B cell (primary cell): ENCODE measurements at regions not wholly inside any gene's neighbourhood (a gene's known extent, or its start where the extent isn't known, plus 50 kb on each side); places are given as distances from the start of the nearest gene placed in this dataset.

Source experiments
- ATAC-seq: fragments of 200-7000 bp; cut with Tn5 transposase; one replicate; pipeline ENCODE4 v1.10.0; 2021; ENCODE audit warnings: low read depth, mild to moderate bottlenecking, moderate number of reproducible peaks, moderate library complexity
- CTCF ChIA-PET: fragments of 350-600 bp; sonication (Branson Sonifier 250); formaldehyde crosslinking; loops from one replicate; lab custom pipeline; 2021; ENCODE audit warnings: antibody characterized with exemption, inconsistent platforms; lab: Charles Lee
- POLR2A ChIA-PET: fragments of 350-600 bp; sonication (Branson Sonifier 250); formaldehyde crosslinking; loops from one replicate; lab custom pipeline; 2021; ENCODE audit warnings: antibody characterized with exemption; lab: Charles Lee
- DNase-seq: peaks from one replicate; pipeline ENCODE4 v3.0.0; 2013
- H2AFZ ChIP-seq: 2 replicates; pipeline ENCODE4 v1.6.1; 2012; ENCODE audit warnings: mild to moderate bottlenecking, low read depth, low read length; ENCODE audit not compliant: insufficient read depth, poor library complexity, severe bottlenecking
- H3K27ac ChIP-seq, 2 donors: 1 replicate in 1 of 2; 2 replicates in 1 of 2; pipeline ENCODE4 v1.5.1; 2012 to 2013; ENCODE audit warnings: low read length in 2 of 2, mild to moderate bottlenecking in 2 of 2, moderate library complexity in 1 of 2
- H3K27me3 ChIP-seq, 4 experiments: fragments of 200-600 bp in 1 of 4; sonication (generic) in 1 of 4; replicated peaks in 1 of 4; 1 replicate in 2 of 4; 2 replicates in 2 of 4; pipeline versions ENCODE4 v1.6.1 to v1.7.0; 2013 to 2016; ENCODE audit warnings: low read length in 3 of 4, mild to moderate bottlenecking in 2 of 4, mixed read lengths in 1 of 4, moderate library complexity in 1 of 4; ENCODE audit not compliant: insufficient read depth in 4 of 4, control insufficient read depth in 3 of 4; ENCODE audit errors: control extremely low read depth in 1 of 4
- H3K36me3 ChIP-seq, 2 experiments: replicated peaks in 1 of 2; 1 replicate in 1 of 2; 2 replicates in 1 of 2; pipeline versions ENCODE4 v1.6.1 to v1.7.1; 2013; ENCODE audit warnings: low read length in 1 of 2; ENCODE audit not compliant: insufficient read depth in 2 of 2, control insufficient read depth in 1 of 2; ENCODE audit errors: control extremely low read depth in 1 of 2, extremely low read depth in 1 of 2
- H3K4me1 ChIP-seq, 2 donors: fragments of 200-600 bp in 1 of 2; sonication (generic) in 1 of 2; 1 replicate in 1 of 2; 2 replicates in 1 of 2; pipeline versions ENCODE4 v1.5.1 to v1.6.1; 2013 to 2017; ENCODE audit warnings: low read length in 2 of 2; ENCODE audit not compliant: control insufficient read depth in 2 of 2, insufficient read depth in 2 of 2
- H3K4me2 ChIP-seq: replicated peaks from 2 replicates; pipeline ENCODE3; 2012; ENCODE audit warnings: mild to moderate bottlenecking, low read depth, low read length; ENCODE audit not compliant: poor library complexity, severe bottlenecking
- H3K4me3 ChIP-seq, 5 experiments: fragments of 200-600 bp in 1 of 5; sonication (generic) in 1 of 5; 1 replicate in 3 of 5; 2 replicates in 2 of 5; pipeline versions ENCODE4 v1.5.1 to v1.7.0; 2011 to 2016; ENCODE audit warnings: low read length in 4 of 5, mild to moderate bottlenecking in 4 of 5, low read depth in 2 of 5, control low read depth in 1 of 5, moderate library complexity in 1 of 5; ENCODE audit not compliant: insufficient read depth in 1 of 5; ENCODE audit errors: control extremely low read depth in 1 of 5, extremely low read depth in 1 of 5
- H3K79me2 ChIP-seq: fragments of 200-600 bp; sonication (generic); one replicate; pipeline ENCODE4 v1.6.0; 2016; ENCODE audit warnings: low read length; ENCODE audit not compliant: control insufficient read depth, insufficient read depth
- H3K9ac ChIP-seq: fragments of 200-600 bp; sonication (generic); 2 replicates; pipeline ENCODE4 v1.6.1; 2017; ENCODE audit warnings: mild to moderate bottlenecking, low read length, moderate library complexity
- H3K9me3 ChIP-seq, 3 donors: one replicate each; pipeline versions ENCODE4 v1.6.1 to v1.7.1; 2013; ENCODE audit warnings: low read length in 2 of 3; ENCODE audit not compliant: control insufficient read depth in 2 of 3, insufficient read depth in 1 of 3; ENCODE audit errors: control extremely low read depth in 1 of 3
- H4K20me1 ChIP-seq: 2 replicates; pipeline ENCODE4 v1.6.0; 2012; ENCODE audit warnings: mild to moderate bottlenecking, low read length; ENCODE audit not compliant: insufficient read depth, control insufficient read depth, poor library complexity, severe bottlenecking
- H3K27ac Mint-ChIP-seq: one replicate; pipeline ENCODE4 v1.8.0; 2021; ENCODE audit warnings: mixed read lengths
- H3K27me3 Mint-ChIP-seq: one replicate; pipeline ENCODE4 v1.8.0; 2021; ENCODE audit warnings: mixed read lengths
- H3K4me1 Mint-ChIP-seq: one replicate; pipeline ENCODE4 v1.8.0; 2021; ENCODE audit warnings: mixed read lengths
- H3K4me3 Mint-ChIP-seq: one replicate; pipeline ENCODE4 v1.8.0; 2021; ENCODE audit warnings: mixed read lengths
- H3K9me3 Mint-ChIP-seq: one replicate; pipeline ENCODE4 v1.8.0; 2022; ENCODE audit warnings: mixed read lengths; ENCODE audit not compliant: insufficient read depth
- EZH2 ChIP-seq: IDR thresholded peaks from 2 replicates; pipeline ENCODE4 v1.6.1; 2012; ENCODE audit warnings: borderline replicate concordance, low read depth, mild to moderate bottlenecking, moderate library complexity, low read length; ENCODE audit not compliant: insufficient read depth, poor library complexity, severe bottlenecking
- WGBS: methylation state at CpG from one replicate; pipeline ENCODE4 v1.1.5; 2013; ENCODE audit warnings: missing lambda C conversion rate; ENCODE audit not compliant: insufficient coverage; 5-methylcytosine and 5-hydroxymethylcytosine counted together
- intact Hi-C: fragments of 100-400 bp; cut with micrococcal nuclease; formaldehyde crosslinking; loops from one replicate; pipeline ENCODE4 v1.10.0; 2022
- TF ChIP-seq, protein P1 (sequence below): fragments of 200-600 bp; IDR thresholded peaks from one replicate; pipeline ENCODE4 v1.8.0; 2022; ENCODE audit warnings: antibody characterized with exemption, mild to moderate bottlenecking

DNA sequence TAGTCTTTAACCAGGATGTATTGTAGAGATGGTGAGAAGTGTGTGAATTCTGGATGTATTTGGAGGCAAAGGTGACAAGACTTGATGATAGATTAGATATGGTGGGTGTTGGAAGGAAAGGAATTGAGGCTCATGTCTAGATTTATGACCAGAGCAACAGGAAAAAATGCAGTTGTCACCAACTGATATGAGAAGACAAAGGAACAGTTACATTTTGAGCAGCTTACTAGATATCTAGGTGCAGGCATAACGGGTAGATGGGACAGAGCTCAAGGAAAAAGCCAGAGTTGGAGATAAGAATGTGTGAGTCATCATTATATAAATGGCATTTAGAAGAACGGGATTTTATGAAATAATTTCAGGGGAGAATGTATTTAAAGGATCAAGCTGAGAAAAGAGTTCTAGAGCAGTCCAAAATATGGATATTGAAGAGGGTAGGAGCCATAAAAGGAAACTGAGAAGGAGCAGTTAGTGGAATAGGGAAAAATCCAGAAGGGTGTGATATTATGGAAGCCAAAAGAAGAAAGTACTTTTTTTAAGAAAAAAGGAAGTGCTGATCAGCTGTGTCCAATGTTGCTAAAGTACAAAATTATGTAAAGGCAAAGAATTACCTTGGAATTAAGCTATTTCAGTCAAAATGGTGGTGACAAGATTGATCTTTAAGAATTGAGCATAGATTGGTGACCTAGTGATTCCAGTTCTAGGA, 262.5 kb downstream of the CGGBP1 start:
- CTCF ChIA-PET: no interaction called here
- TF ChIP-seq, protein P1, sequence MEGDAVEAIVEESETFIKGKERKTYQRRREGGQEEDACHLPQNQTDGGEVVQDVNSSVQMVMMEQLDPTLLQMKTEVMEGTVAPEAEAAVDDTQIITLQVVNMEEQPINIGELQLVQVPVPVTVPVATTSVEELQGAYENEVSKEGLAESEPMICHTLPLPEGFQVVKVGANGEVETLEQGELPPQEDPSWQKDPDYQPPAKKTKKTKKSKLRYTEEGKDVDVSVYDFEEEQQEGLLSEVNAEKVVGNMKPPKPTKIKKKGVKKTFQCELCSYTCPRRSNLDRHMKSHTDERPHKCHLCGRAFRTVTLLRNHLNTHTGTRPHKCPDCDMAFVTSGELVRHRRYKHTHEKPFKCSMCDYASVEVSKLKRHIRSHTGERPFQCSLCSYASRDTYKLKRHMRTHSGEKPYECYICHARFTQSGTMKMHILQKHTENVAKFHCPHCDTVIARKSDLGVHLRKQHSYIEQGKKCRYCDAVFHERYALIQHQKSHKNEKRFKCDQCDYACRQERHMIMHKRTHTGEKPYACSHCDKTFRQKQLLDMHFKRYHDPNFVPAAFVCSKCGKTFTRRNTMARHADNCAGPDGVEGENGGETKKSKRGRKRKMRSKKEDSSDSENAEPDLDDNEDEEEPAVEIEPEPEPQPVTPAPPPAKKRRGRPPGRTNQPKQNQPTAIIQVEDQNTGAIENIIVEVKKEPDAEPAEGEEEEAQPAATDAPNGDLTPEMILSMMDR: no peak
- no peak for TF ChIP-seq EZH2
- Histone ChIP-seq H3K27ac (no peak overlapping the region), H3K4me1 (peaks cover 17 to 29% of the 10 kb centered on the region in 2 donors), H2AFZ (no peak overlapping the region), H3K4me2 (peak overlapping the region; percentile 25), H3K9ac (no peak overlapping the region), H3K9me3 (peaks cover 0 to 4% (median 0%) of the 10 kb centered on the region in 3 donors), H3K36me3 (no peaks in the 10 kb centered on the region), H3K27me3 (peaks cover 0 to 26% (median 20%) of the 10 kb centered on the region in 4 experiments), H3K4me3 (no peak overlapping the region), H4K20me1 (no peaks in the 10 kb centered on the region), H3K79me2 (no peaks in the 10 kb centered on the region)
- Mint-ChIP-seq H3K9me3 (no peaks in the 10 kb centered on the region), H3K27me3 (peaks cover 58% of the 10 kb centered on the region), H3K27ac (no peak overlapping the region), H3K4me3 (no peak overlapping the region), H3K4me1 (peaks cover 32% of the 10 kb centered on the region)
- POLR2A ChIA-PET: no interaction called here
- intact Hi-C loops: no loop called here
- ATAC-seq: no peak
- DNase-seq: no peak
- WGBS: 0% methylated on average over 2 of the region's 2 CpGs

GRCh38 chr3:87795701-87796100, 263.1 kb downstream of the CGGBP1 start:
- no peak overlapping the region for H2AFZ ChIP-seq
- H3K27ac Mint-ChIP-seq: no peak overlapping the region
- H3K9me3 ChIP-seq: peaks cover 0 to 4% (median 0%) of the 10 kb centered on the region in 3 donors
- DNase-seq (no peak), ATAC-seq (no peak)
- no peak overlapping the region for H3K27ac ChIP-seq
- peaks cover 0 to 27% (median 23%) of the 10 kb centered on the region in 4 experiments for H3K27me3 ChIP-seq
- H3K36me3 ChIP-seq: no peaks in the 10 kb centered on the region
- peaks cover 17 to 29% of the 10 kb centered on the region in 2 donors for H3K4me1 ChIP-seq
- H4K20me1 ChIP-seq: no peaks in the 10 kb centered on the region
- H3K4me2 ChIP-seq: no peak overlapping the region
- ChIA-PET CTCF (no interaction called here), POLR2A (no interaction called here)
- no peaks in the 10 kb centered on the region for H3K9me3 Mint-ChIP-seq
- TF ChIP-seq, protein P1: no peak
- TF ChIP-seq EZH2: no peak
- no peak overlapping the region for H3K4me3 Mint-ChIP-seq
- intact Hi-C loops: no loop called here
- H3K4me1 Mint-ChIP-seq: peaks cover 31% of the 10 kb centered on the region
- H3K79me2 ChIP-seq: no peaks in the 10 kb centered on the region
- no peak overlapping the region for H3K9ac ChIP-seq
- H3K27me3 Mint-ChIP-seq: peaks cover 59% of the 10 kb centered on the region
- no peak overlapping the region for H3K4me3 ChIP-seq
- no CpG with 5 or more reads among the region's 1 CpG for WGBS
